ENCODE measurements at regions not wholly inside any gene's neighbourhood (a gene's known extent, or its start where the extent isn't known, plus 50 kb on each side); places are given as distances from the start of the nearest gene placed in this dataset.

DNA sequence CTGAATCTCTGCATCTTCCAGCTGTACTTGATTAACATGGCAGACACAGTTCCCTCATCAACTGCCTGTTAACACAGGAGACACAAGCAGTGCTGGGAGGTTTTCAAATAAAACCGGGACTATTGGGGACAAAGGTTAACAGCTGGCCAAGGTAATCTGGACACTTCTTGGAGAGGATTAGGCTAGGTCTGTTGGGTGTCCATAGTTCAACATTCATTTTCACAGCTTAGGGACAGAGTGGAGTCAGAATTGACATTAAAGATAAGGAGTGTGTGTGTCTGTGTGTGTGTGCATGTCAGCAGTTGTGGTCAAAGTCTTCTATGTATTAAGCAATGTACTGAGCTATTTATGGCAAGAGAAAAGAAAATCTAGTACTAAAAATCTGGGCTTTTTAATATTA is 216.2 kb downstream of the MED10 start:
- TF ChIP-seq, protein P1, sequence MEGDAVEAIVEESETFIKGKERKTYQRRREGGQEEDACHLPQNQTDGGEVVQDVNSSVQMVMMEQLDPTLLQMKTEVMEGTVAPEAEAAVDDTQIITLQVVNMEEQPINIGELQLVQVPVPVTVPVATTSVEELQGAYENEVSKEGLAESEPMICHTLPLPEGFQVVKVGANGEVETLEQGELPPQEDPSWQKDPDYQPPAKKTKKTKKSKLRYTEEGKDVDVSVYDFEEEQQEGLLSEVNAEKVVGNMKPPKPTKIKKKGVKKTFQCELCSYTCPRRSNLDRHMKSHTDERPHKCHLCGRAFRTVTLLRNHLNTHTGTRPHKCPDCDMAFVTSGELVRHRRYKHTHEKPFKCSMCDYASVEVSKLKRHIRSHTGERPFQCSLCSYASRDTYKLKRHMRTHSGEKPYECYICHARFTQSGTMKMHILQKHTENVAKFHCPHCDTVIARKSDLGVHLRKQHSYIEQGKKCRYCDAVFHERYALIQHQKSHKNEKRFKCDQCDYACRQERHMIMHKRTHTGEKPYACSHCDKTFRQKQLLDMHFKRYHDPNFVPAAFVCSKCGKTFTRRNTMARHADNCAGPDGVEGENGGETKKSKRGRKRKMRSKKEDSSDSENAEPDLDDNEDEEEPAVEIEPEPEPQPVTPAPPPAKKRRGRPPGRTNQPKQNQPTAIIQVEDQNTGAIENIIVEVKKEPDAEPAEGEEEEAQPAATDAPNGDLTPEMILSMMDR (IDR thresholded peaks at IDR 0.05), result no peak
- TF ChIP-seq POLR2A (IDR thresholded peaks at IDR 0.05), result no peak

Data from heart left ventricle (tissue), 13 donors.